ENCODE measurements at regions not wholly inside any gene's neighbourhood (a gene's known extent, or its start where the extent isn't known, plus 50 kb on each side); places are given as distances from the start of the nearest gene placed in this dataset.

- no peaks in the 10 kb centered on the region for H3K4me1 Mint-ChIP-seq (ENCODE audit: unreplicated experiment)
- no peak for TF ChIP-seq CTCF (conservative IDR thresholded peaks at IDR 0.05)
- H3K27ac Mint-ChIP-seq = no peak overlapping the region
- H3K4me3 Mint-ChIP-seq = no peak overlapping the region
- H3K9me3 Mint-ChIP-seq = no peaks in the 10 kb centered on the region
- no peak for DNase-seq (ENCODE audit: extremely low spot score, unreplicated experiment)
- H3K27me3 Mint-ChIP-seq = no peaks in the 10 kb centered on the region
- no peaks in the 10 kb centered on the region for H3K36me3 Mint-ChIP-seq
These were observed 380.3 kb downstream of the SEC14L1 start for GRCh38 chr17:77521076-77521475.

DNA sequence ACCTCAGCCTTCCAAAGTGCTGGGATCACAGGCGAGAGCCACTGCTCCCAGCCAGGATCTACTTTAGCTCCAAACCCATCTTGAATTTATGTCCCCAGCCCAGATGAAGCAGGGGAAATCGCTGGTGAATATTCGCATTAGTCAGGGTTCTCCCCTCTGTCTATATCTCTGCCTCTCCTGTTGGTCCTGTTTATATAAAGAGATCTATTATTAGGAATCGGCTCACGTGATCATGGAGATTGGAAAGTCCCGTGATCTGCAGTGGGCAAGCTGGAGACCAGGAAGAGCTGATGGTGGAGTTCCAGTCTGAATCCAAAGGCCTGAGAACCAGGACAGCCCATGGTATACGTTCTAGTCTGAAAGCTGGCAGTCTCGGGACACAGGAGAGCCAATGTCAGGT, 382.8 kb downstream of the SEC14L1 start:
- H3K36me3 Mint-ChIP-seq = no peaks in the 10 kb centered on the region
- no peak for DNase-seq (ENCODE audit: extremely low spot score, unreplicated experiment)
- TF ChIP-seq CTCF (conservative IDR thresholded peaks at IDR 0.05) = no peak
- peaks cover 12% of the 10 kb centered on the region for H3K27me3 Mint-ChIP-seq
- no peak overlapping the region for H3K4me3 Mint-ChIP-seq
- no peak overlapping the region for H3K27ac Mint-ChIP-seq
- H3K9me3 Mint-ChIP-seq = no peaks in the 10 kb centered on the region
- no peaks in the 10 kb centered on the region for H3K4me1 Mint-ChIP-seq (ENCODE audit: unreplicated experiment)

DNA sequence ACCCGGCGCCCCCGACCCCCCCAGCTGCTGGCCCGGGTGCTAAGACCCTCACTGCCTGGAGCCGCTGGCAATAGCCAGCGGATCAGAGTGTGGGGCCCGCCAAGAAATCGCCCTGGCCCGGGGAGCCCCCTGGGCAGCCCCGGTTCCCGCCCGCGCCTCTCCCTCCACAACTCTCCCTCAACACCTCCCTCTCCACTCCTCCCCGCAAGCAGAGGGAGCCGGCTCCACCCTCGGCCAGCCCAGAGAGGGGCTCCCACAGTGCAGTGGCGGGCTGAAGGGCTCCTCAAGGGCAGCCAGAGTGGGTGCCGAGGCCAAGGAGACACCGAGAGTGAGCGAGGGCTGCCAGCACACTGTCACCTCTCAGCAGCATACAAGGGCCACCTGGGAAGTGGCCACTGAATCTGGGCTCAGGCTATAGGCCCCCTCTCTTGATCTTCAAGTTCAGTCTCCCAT, 385.5 kb downstream of the SEC14L1 start:
- Mint-ChIP-seq H3K4me3 (no peak overlapping the region), H3K27ac (no peak overlapping the region), H3K27me3 (peaks cover 27% of the 10 kb centered on the region), H3K4me1 (ENCODE audit: unreplicated experiment) (no peaks in the 10 kb centered on the region), H3K9me3 (no peaks in the 10 kb centered on the region), H3K36me3 (no peaks in the 10 kb centered on the region)
- DNase-seq (ENCODE audit: extremely low spot score, unreplicated experiment) = no peak
- TF ChIP-seq CTCF (conservative IDR thresholded peaks at IDR 0.05) = no peak

DNA sequence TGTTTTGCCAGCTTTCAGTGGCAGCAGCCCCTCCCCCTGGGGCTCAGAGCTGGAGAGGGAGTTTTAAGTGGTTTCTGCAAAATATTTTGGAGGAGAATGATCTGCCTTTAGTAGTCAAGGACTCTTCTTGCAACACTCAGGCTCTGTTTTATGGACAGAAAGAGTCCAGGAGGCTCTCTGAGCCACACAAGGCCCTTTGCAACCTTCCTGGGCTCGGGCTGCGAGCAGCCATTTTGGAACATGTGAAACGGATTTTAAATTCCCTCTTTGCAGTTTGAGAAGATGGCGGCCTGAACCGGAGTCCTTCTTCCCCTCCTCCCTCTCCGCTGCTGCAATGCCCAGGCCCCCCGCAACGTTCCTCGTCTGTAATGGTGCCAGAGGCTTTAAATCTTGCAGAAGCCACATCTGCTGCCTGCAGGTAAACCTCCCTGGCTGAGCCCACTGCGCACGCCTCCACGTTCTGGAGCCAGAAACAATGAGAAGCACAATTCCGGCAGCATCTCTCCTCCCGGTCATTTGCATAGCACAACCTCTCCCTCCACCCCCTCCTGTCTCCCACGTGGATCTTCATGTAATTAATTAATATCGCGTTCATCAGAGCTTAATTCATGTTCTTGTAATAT, 386.1 kb downstream of the SEC14L1 start:
- TF ChIP-seq CTCF (conservative IDR thresholded peaks at IDR 0.05) = no peak
- H3K36me3 Mint-ChIP-seq = no peaks in the 10 kb centered on the region
- no peak overlapping the region for H3K4me3 Mint-ChIP-seq
- no peaks in the 10 kb centered on the region for H3K4me1 Mint-ChIP-seq (ENCODE audit: unreplicated experiment)
- H3K27me3 Mint-ChIP-seq = peaks cover 27% of the 10 kb centered on the region
- no peaks in the 10 kb centered on the region for H3K9me3 Mint-ChIP-seq
- no peak overlapping the region for H3K27ac Mint-ChIP-seq
- no peak for DNase-seq (ENCODE audit: extremely low spot score, unreplicated experiment)

- no peak for DNase-seq (ENCODE audit: extremely low spot score, unreplicated experiment)
- TF ChIP-seq CTCF (conservative IDR thresholded peaks at IDR 0.05) = no peak
- peaks cover 27% of the 10 kb centered on the region for H3K27me3 Mint-ChIP-seq
These were observed 386.6 kb downstream of the SEC14L1 start for GRCh38 chr17:77527409-77527808.

More at GRCh38 chr17:77527409-77527808, 386.6 kb downstream of the SEC14L1 start:
- no peaks in the 10 kb centered on the region for H3K36me3 Mint-ChIP-seq
- no peak overlapping the region for H3K27ac Mint-ChIP-seq
- H3K9me3 Mint-ChIP-seq = no peaks in the 10 kb centered on the region
- peak overlapping the region; percentile 73 for H3K4me3 Mint-ChIP-seq
- no peaks in the 10 kb centered on the region for H3K4me1 Mint-ChIP-seq (ENCODE audit: unreplicated experiment)
